Mucosa of descending colon (tissue), 3 donors: ENCODE measurements at regions not wholly inside any gene's neighbourhood (a gene's known extent, or its start where the extent isn't known, plus 50 kb on each side); places are given as distances from the start of the nearest gene placed in this dataset.

Source experiments
- ATAC-seq: fragments of 200-7000 bp; cut with Tn5 transposase; one replicate; pipeline ENCODE4 v1.9.1; 2020; ENCODE audit warnings: mild to moderate bottlenecking, moderate library complexity
- DNase-seq, 3 donors: peaks; one replicate each; pipeline ENCODE4 v3.0.0-alpha.2; 2020
- H3K36me3 ChIP-seq: fragments of 200-600 bp; one replicate; pipeline ENCODE4 v1.8.0; 2021; ENCODE audit warnings: low read depth, mild to moderate bottlenecking
- H3K4me1 ChIP-seq: fragments of 200-600 bp; one replicate; pipeline ENCODE4 v1.8.0; 2021; ENCODE audit warnings: low read depth, mild to moderate bottlenecking
- H3K4me3 ChIP-seq: fragments of 200-600 bp; one replicate; pipeline ENCODE4 v1.8.0; 2021; ENCODE audit warnings: mild to moderate bottlenecking
- H3K9me3 ChIP-seq: fragments of 200-600 bp; one replicate; pipeline ENCODE4 v1.8.0; 2021; ENCODE audit warnings: mild to moderate bottlenecking
- CTCF ChIP-seq: fragments of 200-600 bp; IDR thresholded peaks from one replicate; pipeline ENCODE4 v1.8.0; 2022; ENCODE audit warnings: antibody characterized with exemption, mild to moderate bottlenecking
- intact Hi-C, 2 donors: fragments of 100-400 bp; cut with DNase I in 1 of 2; cut with micrococcal nuclease in 1 of 2; formaldehyde crosslinking; loops; one replicate each; pipeline versions ENCODE4 v1.11.0 to v1.11.1; 2022; cut with DNase I, micrococcal nuclease
- donor health status: DM: no; HTN: no; CAD: no; lungs with moderate emphysema.
- donor health status: DM: no; HTN: no; CAD: no.
- donor health status: DM: no; HTN: yes; CAD: no.

DNA sequence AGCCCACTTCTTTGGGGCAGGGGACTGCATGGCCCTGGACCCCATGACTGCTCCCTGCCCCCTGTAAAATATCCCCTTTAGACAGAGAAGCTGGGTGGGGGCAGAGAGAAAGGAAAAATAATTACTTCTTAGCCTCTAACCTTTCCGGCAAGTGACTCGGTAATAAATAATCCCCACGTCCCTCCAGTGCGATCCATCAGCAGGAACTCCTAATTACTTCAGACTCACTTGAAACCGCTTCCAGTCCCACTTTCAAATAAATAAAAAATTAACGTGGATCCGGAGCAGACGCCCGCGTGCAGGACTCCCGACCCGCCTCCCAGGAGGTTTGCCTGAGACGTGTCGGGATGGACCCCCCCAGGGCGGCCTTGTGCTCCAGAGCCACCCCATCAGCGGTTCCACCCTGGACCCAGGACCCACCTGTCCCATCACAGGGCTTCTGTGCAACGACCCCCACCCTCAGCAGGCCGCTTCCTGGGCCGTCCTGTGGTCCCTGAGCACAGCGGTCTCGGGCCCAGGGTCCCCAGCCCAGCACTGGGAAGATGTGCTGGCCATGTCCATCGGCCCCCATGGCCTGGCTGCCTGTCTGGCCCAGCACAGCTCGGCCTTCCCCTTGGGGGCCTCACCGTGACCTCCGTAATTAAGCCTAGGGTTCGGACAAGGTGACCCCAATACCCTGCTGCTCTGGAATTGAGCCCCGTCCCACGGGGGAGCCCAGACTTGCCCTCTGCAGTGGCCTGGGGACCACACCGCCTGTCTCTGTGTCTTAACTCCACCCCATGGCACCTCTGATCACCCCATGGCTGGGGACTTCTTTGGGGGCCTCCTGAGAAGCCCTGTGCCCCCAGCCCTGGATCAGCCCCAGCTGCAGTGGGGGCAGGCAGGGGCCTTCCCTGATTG lies 108.0 kb downstream of the UNCX start:
- peaks cover 12% of the 10 kb centered on the region for H3K9me3 ChIP-seq
- TF ChIP-seq CTCF: no peak
- H3K4me3 ChIP-seq: no peak overlapping the region
- ATAC-seq (no peak), DNase-seq (peak in 1 of 3 donors; percentile 31)
- intact Hi-C loops: no loop called here
- no peaks in the 10 kb centered on the region for H3K4me1 ChIP-seq
- no peaks in the 10 kb centered on the region for H3K36me3 ChIP-seq

GRCh38 chr7:1341361-1342089 lies 108.9 kb downstream of the UNCX start:
- no peak overlapping the region for H3K4me3 ChIP-seq
- H3K4me1 ChIP-seq: no peaks in the 10 kb centered on the region
- no peaks in the 10 kb centered on the region for H3K36me3 ChIP-seq
- DNase-seq (peak in 1 of 3 donors; percentile 40), ATAC-seq (no peak)
- TF ChIP-seq CTCF: no peak
- intact Hi-C loops: no loop called here
- peaks cover 6% of the 10 kb centered on the region for H3K9me3 ChIP-seq

- intact Hi-C loops: no loop called here
- no peak for TF ChIP-seq CTCF
- no peaks in the 10 kb centered on the region for H3K4me1 ChIP-seq
- no peaks in the 10 kb centered on the region for H3K9me3 ChIP-seq
- no peak overlapping the region for H3K4me3 ChIP-seq
- ATAC-seq (no peak), DNase-seq (peak in 1 of 3 donors; percentile 34)
- H3K36me3 ChIP-seq: no peaks in the 10 kb centered on the region
Observed at GRCh38 chr7:1342090-1342640, 109.5 kb downstream of the UNCX start.

- no peak overlapping the region for H3K4me3 ChIP-seq
- no peaks in the 10 kb centered on the region for H3K36me3 ChIP-seq
- ATAC-seq (no peak), DNase-seq (peak in 1 of 3 donors; percentile 29)
- H3K4me1 ChIP-seq: no peaks in the 10 kb centered on the region
- intact Hi-C loops: no loop called here
- no peak for TF ChIP-seq CTCF
- H3K9me3 ChIP-seq: no peaks in the 10 kb centered on the region
Observed at GRCh38 chr7:1343551-1343950, 110.9 kb downstream of the UNCX start.

GRCh38 chr7:1344421-1344820 lies 111.7 kb downstream of the UNCX start:
- no peaks in the 10 kb centered on the region for H3K36me3 ChIP-seq
- no peaks in the 10 kb centered on the region for H3K9me3 ChIP-seq
- TF ChIP-seq CTCF: no peak
- H3K4me1 ChIP-seq: no peaks in the 10 kb centered on the region
- H3K4me3 ChIP-seq: no peak overlapping the region
- ATAC-seq (no peak), DNase-seq (peak in 1 of 3 donors; percentile 32)
- intact Hi-C loops: no loop called here
